Type B pancreatic cell (in vitro differentiated cells): ENCODE measurements at regions not wholly inside any gene's neighbourhood (a gene's known extent, or its start where the extent isn't known, plus 50 kb on each side); places are given as distances from the start of the nearest gene placed in this dataset.
"Not testable (repeated sequence)": the region's sequence is repeated elsewhere in the genome, so short reads cannot be mapped to it uniquely, and the experiment has no call there.

Experiments used
- DNase-seq: peaks from one replicate; pipeline ENCODE4 v3.0.0; 2021; ENCODE audit warnings: mixed read lengths; ENCODE audit not compliant: unreplicated experiment; ENCODE audit errors: extremely low spot score
- H3K27ac Mint-ChIP-seq: 2 replicates; pipeline ENCODE4 v1.8.0; 2021; ENCODE audit warnings: mild to moderate bottlenecking, mixed read lengths
- H3K27me3 Mint-ChIP-seq: 2 replicates; pipeline ENCODE4 v1.8.0; 2021; ENCODE audit warnings: mixed read lengths
- H3K36me3 Mint-ChIP-seq: 2 replicates; pipeline ENCODE4 v1.8.0; 2021; ENCODE audit warnings: mixed read lengths
- H3K4me1 Mint-ChIP-seq: one replicate; pipeline ENCODE4 v1.8.0; 2021; ENCODE audit warnings: mixed read lengths; ENCODE audit not compliant: unreplicated experiment
- H3K4me3 Mint-ChIP-seq: 2 replicates; pipeline ENCODE4 v1.8.0; 2021; ENCODE audit warnings: mild to moderate bottlenecking, mixed read lengths
- H3K9me3 Mint-ChIP-seq: 2 replicates; pipeline ENCODE4 v1.8.0; 2021; ENCODE audit warnings: mixed read lengths
- CTCF ChIP-seq: fragments of 200-600 bp; sonication (generic); conservative IDR thresholded peaks from 2 replicates; pipeline ENCODE4 v1.5.0; 2021; ENCODE audit warnings: antibody characterized with exemption, mild to moderate bottlenecking

DNA sequence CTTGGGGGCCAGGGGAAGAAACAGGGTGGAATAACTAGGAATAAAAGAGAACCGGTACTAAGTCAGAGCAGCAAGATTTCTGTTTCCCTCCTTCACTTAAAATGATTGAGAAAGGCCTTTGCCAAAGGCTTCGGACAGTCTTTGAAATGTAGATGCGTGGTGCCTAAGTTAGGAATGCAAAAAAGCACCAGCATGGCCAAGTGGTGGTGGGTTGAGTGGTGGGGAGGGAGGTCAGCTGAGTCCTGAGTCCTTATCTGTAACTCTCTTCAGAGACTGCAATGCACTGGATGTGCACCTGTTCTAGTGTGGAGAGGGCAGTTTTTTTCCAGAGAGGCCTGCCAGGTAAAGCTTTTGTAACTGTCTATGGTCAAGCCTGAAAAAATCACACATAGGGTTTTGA, 919.9 kb downstream of the FSCB start:
- H3K4me1 Mint-ChIP-seq: no peaks in the 10 kb centered on the region
- no peaks in the 10 kb centered on the region for H3K9me3 Mint-ChIP-seq
- no peak overlapping the region for H3K27ac Mint-ChIP-seq
- H3K4me3 Mint-ChIP-seq: no peak overlapping the region
- no peaks in the 10 kb centered on the region for H3K27me3 Mint-ChIP-seq
- TF ChIP-seq CTCF: no peak
- H3K36me3 Mint-ChIP-seq: no peaks in the 10 kb centered on the region
- DNase-seq: no peak

DNA sequence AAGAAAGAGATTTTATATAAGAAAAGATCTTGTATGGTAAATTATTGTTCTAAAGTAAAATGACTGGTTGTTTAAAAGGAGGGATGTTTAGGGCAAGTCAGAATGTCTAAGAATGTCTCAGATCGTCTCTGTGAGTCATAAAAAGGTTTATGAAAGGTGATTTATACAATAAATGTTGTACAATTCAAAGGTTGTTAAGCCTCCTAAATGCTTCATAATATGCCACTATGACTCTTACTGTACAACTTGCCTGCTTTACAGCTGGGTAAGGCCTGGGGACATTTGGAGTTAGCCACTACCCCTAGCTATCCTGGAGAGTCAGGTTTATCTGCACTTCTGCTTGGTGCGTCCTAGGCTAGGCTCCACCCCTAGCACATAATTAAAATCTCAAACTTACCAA, 927.4 kb downstream of the FSCB start:
- H3K4me3 Mint-ChIP-seq: no peak overlapping the region
- no peaks in the 10 kb centered on the region for H3K9me3 Mint-ChIP-seq
- H3K27ac Mint-ChIP-seq: no peak overlapping the region
- no peaks in the 10 kb centered on the region for H3K36me3 Mint-ChIP-seq
- no peak for TF ChIP-seq CTCF
- no peak for DNase-seq
- no peaks in the 10 kb centered on the region for H3K27me3 Mint-ChIP-seq
- no peaks in the 10 kb centered on the region for H3K4me1 Mint-ChIP-seq

DNA sequence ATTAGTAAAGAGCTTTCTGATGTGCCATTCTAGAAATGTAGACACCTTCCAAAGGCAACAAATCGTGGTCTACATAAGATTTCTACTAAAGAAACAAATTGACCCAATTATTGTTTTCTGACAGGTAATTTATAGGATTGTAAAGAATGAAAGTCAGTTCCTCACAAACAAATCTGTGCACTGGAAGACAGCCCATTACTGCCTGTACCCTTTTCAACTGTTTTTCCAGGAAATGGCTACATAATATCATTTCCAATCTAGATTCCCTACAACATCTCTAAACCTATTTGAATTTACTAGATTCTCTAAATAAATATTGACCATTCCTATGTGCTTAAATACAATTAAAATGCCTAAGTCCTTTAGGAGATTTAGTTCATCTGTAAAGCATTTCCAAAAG, 939.1 kb downstream of the FSCB start:
- H3K36me3 Mint-ChIP-seq: no peaks in the 10 kb centered on the region
- H3K9me3 Mint-ChIP-seq: no peaks in the 10 kb centered on the region
- no peaks in the 10 kb centered on the region for H3K27me3 Mint-ChIP-seq
- no peak overlapping the region for H3K4me3 Mint-ChIP-seq
- H3K4me1 Mint-ChIP-seq: no peaks in the 10 kb centered on the region
- H3K27ac Mint-ChIP-seq: no peak overlapping the region
- no peak for TF ChIP-seq CTCF
- no peak for DNase-seq

DNA sequence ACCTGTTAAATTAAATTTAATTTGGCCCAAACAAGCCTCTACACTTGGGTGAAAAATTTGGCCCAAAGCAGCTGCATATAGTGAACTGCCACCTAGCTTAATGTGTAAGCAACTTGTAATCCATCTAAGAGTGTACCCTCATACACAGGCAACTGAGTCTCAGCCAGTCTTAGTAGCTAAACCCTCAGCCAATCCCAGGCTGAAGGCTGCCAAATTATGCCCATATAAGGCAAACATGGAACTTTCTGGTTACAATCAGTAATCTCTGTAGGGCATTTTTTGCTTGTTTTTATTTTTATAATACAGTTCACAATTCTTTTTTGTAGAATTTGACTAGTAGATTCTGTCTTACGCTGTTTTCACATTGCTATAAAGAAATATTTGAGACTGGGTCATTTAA, 958.7 kb downstream of the FSCB start:
- no peaks in the 10 kb centered on the region for H3K27me3 Mint-ChIP-seq
- H3K9me3 Mint-ChIP-seq: no peaks in the 10 kb centered on the region
- no peak overlapping the region for H3K4me3 Mint-ChIP-seq
- TF ChIP-seq CTCF: no peak
- H3K27ac Mint-ChIP-seq: no peak overlapping the region
- H3K4me1 Mint-ChIP-seq: no peaks in the 10 kb centered on the region
- H3K36me3 Mint-ChIP-seq: no peaks in the 10 kb centered on the region
- no peak for DNase-seq

- H3K4me1 Mint-ChIP-seq, H3K27ac Mint-ChIP-seq, H3K9me3 Mint-ChIP-seq, H3K27me3 Mint-ChIP-seq, DNase-seq, H3K4me3 Mint-ChIP-seq, H3K36me3 Mint-ChIP-seq: not testable (repeated sequence)
Measured at GRCh38 chr14:43547596-43547995, 959.5 kb downstream of the FSCB start.

- peaks cover 5% of the 10 kb centered on the region for H3K4me1 Mint-ChIP-seq
- H3K4me3 Mint-ChIP-seq: no peak overlapping the region
- H3K27me3 Mint-ChIP-seq: no peaks in the 10 kb centered on the region
- H3K9me3 Mint-ChIP-seq: no peaks in the 10 kb centered on the region
- H3K36me3 Mint-ChIP-seq: no peaks in the 10 kb centered on the region
- DNase-seq: no peak
- TF ChIP-seq CTCF: no peak
- H3K27ac Mint-ChIP-seq: no peak overlapping the region
Measured at GRCh38 chr14:43541356-43541755, 965.7 kb downstream of the FSCB start.
